GM23338 (cell line): ENCODE measurements at regions not wholly inside any gene's neighbourhood (a gene's known extent, or its start where the extent isn't known, plus 50 kb on each side); places are given as distances from the start of the nearest gene placed in this dataset.

Experiments
- ATAC-seq: fragments of 200-7000 bp; cut with Tn5 transposase; 3 replicates; pipeline ENCODE4 v1.9.1; 2020
- DNase-seq: peaks from one replicate; pipeline ENCODE4 v3.0.0-alpha.2; 2015; ENCODE audit warnings: low spot score
- H2AFZ ChIP-seq: fragments of 200-600 bp; sonication (generic); 2 replicates; pipeline ENCODE4 v1.8.0; 2016; ENCODE audit warnings: antibody characterized with exemption, mild to moderate bottlenecking, moderate library complexity
- H3F3A ChIP-seq: fragments of 200-600 bp; sonication (generic); replicated peaks from 2 replicates; pipeline ENCODE4 v1.8.0; 2017; ENCODE audit warnings: antibody characterized with exemption, mixed run types, low read depth
- H3K27ac ChIP-seq: fragments of 200-600 bp; sonication (generic); 2 replicates; pipeline ENCODE4 v1.6.1; 2016; ENCODE audit warnings: low read depth
- H3K27me3 ChIP-seq: fragments of 200-600 bp; sonication (generic); 2 replicates; pipeline ENCODE4 v1.8.0; 2016; ENCODE audit warnings: mild to moderate bottlenecking, mixed run types, moderate library complexity; ENCODE audit not compliant: insufficient read depth
- H3K36me3 ChIP-seq: fragments of 200-600 bp; sonication (generic); 2 replicates; pipeline ENCODE4 v1.8.0; 2016; ENCODE audit warnings: mild to moderate bottlenecking; ENCODE audit not compliant: insufficient read depth
- H3K4me1 ChIP-seq: fragments of 200-600 bp; sonication (generic); 2 replicates; pipeline ENCODE4 v1.8.0; 2016; ENCODE audit warnings: mild to moderate bottlenecking, moderate library complexity; ENCODE audit not compliant: insufficient read depth
- H3K4me2 ChIP-seq: fragments of 200-600 bp; sonication (generic); 2 replicates; pipeline ENCODE4 v1.7.1; 2017; ENCODE audit warnings: mixed run types
- H3K4me3 ChIP-seq: fragments of 200-600 bp; sonication (generic); 2 replicates; pipeline ENCODE4 v1.6.1; 2016; ENCODE audit warnings: mixed run types
- H3K79me2 ChIP-seq: fragments of 200-600 bp; sonication (generic); replicated peaks from 2 replicates; pipeline ENCODE4 v1.8.0; 2017; ENCODE audit warnings: mild to moderate bottlenecking; ENCODE audit not compliant: insufficient read depth
- H3K9me2 ChIP-seq: fragments of 200-600 bp; sonication (generic); 2 replicates; pipeline ENCODE4 v1.8.0; 2017; ENCODE audit not compliant: insufficient read depth
- H4K20me1 ChIP-seq: fragments of 200-600 bp; sonication (generic); replicated peaks from 2 replicates; pipeline ENCODE4 v1.8.0; 2017; ENCODE audit warnings: mild to moderate bottlenecking; ENCODE audit not compliant: insufficient read depth
- H3K27ac Mint-ChIP-seq: 2 replicates; pipeline ENCODE4 v1.8.0; 2020; ENCODE audit warnings: inconsistent platforms, mild to moderate bottlenecking, moderate library complexity, mixed read lengths
- H3K27me3 Mint-ChIP-seq: 3 replicates; pipeline ENCODE4 v1.8.0; 2022; ENCODE audit warnings: low read depth, mild to moderate bottlenecking, moderate library complexity, mixed read lengths, inconsistent platforms; ENCODE audit not compliant: insufficient read depth, poor library complexity
- H3K36me3 Mint-ChIP-seq: 3 replicates; pipeline ENCODE4 v1.8.0; 2021; ENCODE audit warnings: low read depth, mild to moderate bottlenecking, inconsistent platforms, moderate library complexity, mixed read lengths
- H3K4me1 Mint-ChIP-seq: 3 replicates; pipeline ENCODE4 v1.8.0; 2020; ENCODE audit warnings: mild to moderate bottlenecking, inconsistent platforms, mixed read lengths
- H3K4me3 Mint-ChIP-seq: 3 replicates; pipeline ENCODE4 v1.8.0; 2021; ENCODE audit warnings: moderate library complexity, mild to moderate bottlenecking, inconsistent platforms, mixed read lengths
- H3K9me3 Mint-ChIP-seq: 3 replicates; pipeline ENCODE4 v1.8.0; 2020; ENCODE audit warnings: moderate library complexity, mild to moderate bottlenecking, inconsistent platforms, mixed read lengths
- CREB1 ChIP-seq: fragments of 250-450 bp; sonication (Bioruptor Pico); IDR thresholded peaks from 2 replicates; pipeline ENCODE4 v1.5.0; 2020; ENCODE audit warnings: low read depth, mild to moderate bottlenecking, moderate library complexity
- EZH2 ChIP-seq: fragments of 200-600 bp; sonication (generic); IDR thresholded peaks from one replicate; pipeline ENCODE4 v1.8.0; 2017; ENCODE audit warnings: antibody characterized with exemption, mild to moderate bottlenecking, low read depth; ENCODE audit not compliant: unreplicated experiment
- EZH2phosphoT487 ChIP-seq: fragments of 200-600 bp; sonication (generic); IDR thresholded peaks from one replicate; pipeline ENCODE4 v1.8.1; 2018; ENCODE audit warnings: antibody characterized with exemption; ENCODE audit not compliant: unreplicated experiment
- NANOG ChIP-seq: IDR thresholded peaks from 2 replicates; pipeline ENCODE4 v1.6.1; 2016; ENCODE audit warnings: antibody characterized with exemption, borderline replicate concordance
- POLR2AphosphoS5 ChIP-seq: IDR thresholded peaks from 2 replicates; pipeline ENCODE4 v1.6.1; 2016; ENCODE audit warnings: antibody characterized with exemption, low read depth
- STAT1 ChIP-seq: IDR thresholded peaks from one replicate; pipeline ENCODE4 v1.6.1; 2016; ENCODE audit warnings: antibody characterized with exemption; ENCODE audit not compliant: unreplicated experiment
- TF ChIP-seq, protein P1 (sequence below): IDR thresholded peaks from 2 replicates; pipeline ENCODE4 v1.6.1; 2016; ENCODE audit warnings: antibody characterized with exemption
- TF ChIP-seq, protein P2 (sequence below): IDR thresholded peaks from one replicate; pipeline ENCODE4 v1.6.1; 2018; ENCODE audit warnings: antibody characterized with exemption; ENCODE audit not compliant: unreplicated experiment

DNA sequence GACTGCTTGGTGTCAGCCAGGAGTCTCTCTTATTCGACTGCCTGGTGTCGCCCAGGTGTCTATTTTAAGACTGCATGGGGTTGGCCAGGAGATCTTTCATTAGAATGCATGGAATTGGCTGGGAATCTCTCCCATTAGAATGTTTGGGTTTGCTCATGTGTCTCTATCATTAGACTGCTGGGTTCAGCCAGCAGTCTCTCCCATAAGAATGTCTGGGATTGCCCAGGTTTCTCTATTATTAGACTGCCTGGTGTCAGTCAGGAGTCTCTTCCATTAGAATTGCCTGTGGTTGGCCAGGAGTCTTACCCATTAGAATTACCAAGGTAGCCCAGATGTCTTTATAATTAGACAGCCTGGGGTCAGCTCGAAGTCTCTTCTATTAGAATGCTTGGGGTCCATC is 1496.0 kb downstream of the UQCRFS1 start (continued):
- TF ChIP-seq, protein P1, sequence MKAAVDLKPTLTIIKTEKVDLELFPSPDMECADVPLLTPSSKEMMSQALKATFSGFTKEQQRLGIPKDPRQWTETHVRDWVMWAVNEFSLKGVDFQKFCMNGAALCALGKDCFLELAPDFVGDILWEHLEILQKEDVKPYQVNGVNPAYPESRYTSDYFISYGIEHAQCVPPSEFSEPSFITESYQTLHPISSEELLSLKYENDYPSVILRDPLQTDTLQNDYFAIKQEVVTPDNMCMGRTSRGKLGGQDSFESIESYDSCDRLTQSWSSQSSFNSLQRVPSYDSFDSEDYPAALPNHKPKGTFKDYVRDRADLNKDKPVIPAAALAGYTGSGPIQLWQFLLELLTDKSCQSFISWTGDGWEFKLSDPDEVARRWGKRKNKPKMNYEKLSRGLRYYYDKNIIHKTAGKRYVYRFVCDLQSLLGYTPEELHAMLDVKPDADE = no peak
- no peak for TF ChIP-seq POLR2AphosphoS5
- no peak for TF ChIP-seq EZH2

DNA sequence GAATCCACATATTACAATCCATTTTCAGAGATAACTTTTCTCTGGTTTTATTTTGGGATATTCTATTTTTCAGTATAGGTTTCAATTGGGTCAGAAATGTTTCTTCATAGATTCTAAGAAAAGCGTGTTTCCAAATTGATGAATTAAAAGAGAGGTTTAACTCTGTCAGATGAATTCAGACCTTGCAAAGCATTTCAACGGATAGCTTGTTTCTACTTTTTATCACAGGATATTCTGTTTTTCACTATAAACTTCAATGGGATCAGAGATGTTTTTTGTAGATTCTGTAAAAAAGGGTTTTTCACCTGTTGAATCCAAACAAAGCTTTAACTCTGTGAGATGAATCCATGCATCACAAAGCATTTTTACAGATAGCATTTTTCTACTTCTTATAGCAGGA is 1498.1 kb downstream of the UQCRFS1 start:
- Mint-ChIP-seq H3K27me3 (peaks cover 8% of the 10 kb centered on the region), H3K27ac (no peak overlapping the region), H3K36me3 (peaks cover 44% of the 10 kb centered on the region), H3K4me3 (no peak overlapping the region), H3K9me3 (peaks cover 100% of the 10 kb centered on the region), H3K4me1 (no peaks in the 10 kb centered on the region)
- DNase-seq (no peak), ATAC-seq (no peak)
- Histone ChIP-seq H3K4me1 (no peaks in the 10 kb centered on the region), H4K20me1 (no peaks in the 10 kb centered on the region), H3K4me2 (no peak overlapping the region), H3K79me2 (no peaks in the 10 kb centered on the region), H3K36me3 (peaks cover 24% of the 10 kb centered on the region; the same call in 1 of the 2 replicates), H3K27me3 (no peaks in the 10 kb centered on the region), H3K9me2 (no peaks in the 10 kb centered on the region), H3K27ac (no peak overlapping the region), H3K4me3 (no peak overlapping the region), H3F3A (no peaks in the 10 kb centered on the region), H2AFZ (no peak overlapping the region)
- TF ChIP-seq CREB1 (CRISPR knock-in tag) = no peak

DNA sequence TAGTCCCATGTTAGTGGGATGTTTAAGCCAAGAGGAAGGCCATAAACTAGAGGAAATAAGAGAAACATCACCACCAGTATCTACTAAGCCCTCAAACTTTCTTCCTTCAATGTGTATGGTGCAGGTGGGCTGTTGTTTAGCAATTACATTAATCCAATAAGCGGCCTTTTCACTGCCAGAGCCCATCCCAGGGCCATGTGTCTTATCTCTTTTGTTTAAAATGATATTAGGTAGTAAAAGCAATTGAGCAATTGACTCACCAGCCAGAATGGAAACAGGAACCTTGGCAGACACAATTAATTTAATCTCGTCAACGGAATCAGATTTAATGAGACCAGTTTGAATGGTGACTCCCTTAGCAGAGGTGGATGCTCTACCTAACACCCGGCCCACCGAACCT is 1503.5 kb downstream of the UQCRFS1 start:
- H3K4me1 Mint-ChIP-seq = no peaks in the 10 kb centered on the region
- Histone ChIP-seq H4K20me1 (no peaks in the 10 kb centered on the region), H3K79me2 (no peaks in the 10 kb centered on the region), H2AFZ (no peak overlapping the region), H3K9me2 (no peaks in the 10 kb centered on the region), H3K36me3 (peaks cover 11% of the 10 kb centered on the region; the same call in 1 of the 2 replicates), H3F3A (no peaks in the 10 kb centered on the region), H3K4me1 (no peaks in the 10 kb centered on the region), H3K4me2 (no peak overlapping the region), H3K4me3 (no peak overlapping the region), H3K27me3 (no peaks in the 10 kb centered on the region), H3K27ac (no peak overlapping the region)
- H3K27ac Mint-ChIP-seq = no peak overlapping the region
- DNase-seq = no peak
- no peak for ATAC-seq
- peaks cover 5% of the 10 kb centered on the region for H3K27me3 Mint-ChIP-seq
- H3K9me3 Mint-ChIP-seq = peaks cover 100% of the 10 kb centered on the region
- H3K4me3 Mint-ChIP-seq = no peak overlapping the region
- peaks cover 28% of the 10 kb centered on the region for H3K36me3 Mint-ChIP-seq
- TF ChIP-seq EZH2phosphoT487 = no peak
- TF ChIP-seq, protein P2, sequence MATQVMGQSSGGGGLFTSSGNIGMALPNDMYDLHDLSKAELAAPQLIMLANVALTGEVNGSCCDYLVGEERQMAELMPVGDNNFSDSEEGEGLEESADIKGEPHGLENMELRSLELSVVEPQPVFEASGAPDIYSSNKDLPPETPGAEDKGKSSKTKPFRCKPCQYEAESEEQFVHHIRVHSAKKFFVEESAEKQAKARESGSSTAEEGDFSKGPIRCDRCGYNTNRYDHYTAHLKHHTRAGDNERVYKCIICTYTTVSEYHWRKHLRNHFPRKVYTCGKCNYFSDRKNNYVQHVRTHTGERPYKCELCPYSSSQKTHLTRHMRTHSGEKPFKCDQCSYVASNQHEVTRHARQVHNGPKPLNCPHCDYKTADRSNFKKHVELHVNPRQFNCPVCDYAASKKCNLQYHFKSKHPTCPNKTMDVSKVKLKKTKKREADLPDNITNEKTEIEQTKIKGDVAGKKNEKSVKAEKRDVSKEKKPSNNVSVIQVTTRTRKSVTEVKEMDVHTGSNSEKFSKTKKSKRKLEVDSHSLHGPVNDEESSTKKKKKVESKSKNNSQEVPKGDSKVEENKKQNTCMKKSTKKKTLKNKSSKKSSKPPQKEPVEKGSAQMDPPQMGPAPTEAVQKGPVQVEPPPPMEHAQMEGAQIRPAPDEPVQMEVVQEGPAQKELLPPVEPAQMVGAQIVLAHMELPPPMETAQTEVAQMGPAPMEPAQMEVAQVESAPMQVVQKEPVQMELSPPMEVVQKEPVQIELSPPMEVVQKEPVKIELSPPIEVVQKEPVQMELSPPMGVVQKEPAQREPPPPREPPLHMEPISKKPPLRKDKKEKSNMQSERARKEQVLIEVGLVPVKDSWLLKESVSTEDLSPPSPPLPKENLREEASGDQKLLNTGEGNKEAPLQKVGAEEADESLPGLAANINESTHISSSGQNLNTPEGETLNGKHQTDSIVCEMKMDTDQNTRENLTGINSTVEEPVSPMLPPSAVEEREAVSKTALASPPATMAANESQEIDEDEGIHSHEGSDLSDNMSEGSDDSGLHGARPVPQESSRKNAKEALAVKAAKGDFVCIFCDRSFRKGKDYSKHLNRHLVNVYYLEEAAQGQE = no peak
- no peak for TF ChIP-seq POLR2AphosphoS5
- no peak for TF ChIP-seq EZH2
- TF ChIP-seq NANOG = no peak
- no peak for TF ChIP-seq STAT1
- TF ChIP-seq, protein P1 = no peak
- no peak for TF ChIP-seq CREB1 (CRISPR knock-in tag)
